Lung (tissue), 11 donors: ENCODE measurements at regions not wholly inside any gene's neighbourhood (a gene's known extent, or its start where the extent isn't known, plus 50 kb on each side); places are given as distances from the start of the nearest gene placed in this dataset.

ENCODE experiments used
- ATAC-seq: fragments of 200-7000 bp; cut with Tn5 transposase; one replicate; pipeline ENCODE4 v1.9.1; 2020; ENCODE audit warnings: moderate number of reproducible peaks; ENCODE audit not compliant: insufficient read depth, low FRiP score
- DNase-seq, 3 donors: peaks; one replicate each; pipeline ENCODE4 v3.0.0-alpha.2; 2013 to 2017
- H3K27ac ChIP-seq, 2 donors: one replicate each; pipeline ENCODE4 v1.5.1; 2013; ENCODE audit warnings: mild to moderate bottlenecking in 2 of 2, moderate library complexity in 2 of 2, control low read depth in 1 of 2, inconsistent platforms in 1 of 2, low read depth in 1 of 2, low read length in 1 of 2
- H3K27me3 ChIP-seq, 3 donors: one replicate each; pipeline ENCODE4 v1.5.1; 2013; ENCODE audit warnings: low read length in 2 of 3; ENCODE audit not compliant: control insufficient read depth in 3 of 3, insufficient read depth in 3 of 3
- H3K36me3 ChIP-seq, 4 donors: one replicate each; pipeline ENCODE4 v1.5.1; 2013; ENCODE audit warnings: low read length in 4 of 4, mild to moderate bottlenecking in 1 of 4, moderate library complexity in 1 of 4; ENCODE audit not compliant: control insufficient read depth in 4 of 4, insufficient read depth in 4 of 4
- H3K4me1 ChIP-seq, 5 donors: one replicate each; pipeline ENCODE4 v1.5.1; 2013; ENCODE audit warnings: low read length in 5 of 5, mild to moderate bottlenecking in 2 of 5, moderate library complexity in 1 of 5; ENCODE audit not compliant: control insufficient read depth in 5 of 5, insufficient read depth in 5 of 5
- H3K4me3 ChIP-seq: one replicate; pipeline ENCODE4 v1.5.1; 2013; ENCODE audit warnings: mild to moderate bottlenecking, control low read depth, moderate library complexity
- H3K9ac ChIP-seq, 2 donors: one replicate each; pipeline ENCODE4 v1.5.1; 2013; ENCODE audit warnings: low read length in 2 of 2, control low read depth in 1 of 2; ENCODE audit not compliant: insufficient read depth in 1 of 2
- H3K9me3 ChIP-seq, 4 donors: one replicate each; pipeline ENCODE4 v1.5.1; 2013; ENCODE audit warnings: low read length in 3 of 4, mild to moderate bottlenecking in 1 of 4, moderate library complexity in 1 of 4; ENCODE audit not compliant: control insufficient read depth in 4 of 4, insufficient read depth in 3 of 4
- CTCF ChIP-seq: IDR thresholded peaks from 2 replicates; pipeline ENCODE4 v1.5.1; 2012; ENCODE audit warnings: mild to moderate bottlenecking; ENCODE audit errors: control extremely low read depth, extremely low read depth
- WGBS, 2 donors: extraction: QIAGEN DNeasy Blood & Tissue Kit; methylation state at CpG; one replicate each; pipeline ENCODE4 v1.1.7; 2013; 5-methylcytosine and 5-hydroxymethylcytosine counted together
- donor health status: control.
- donor health status: control.
- donor health status: Bipolar disorder and iron deficiency.
- donor health status: healthy.
- donor health status: DM: yes; HTN: yes; CAD: no.

DNA sequence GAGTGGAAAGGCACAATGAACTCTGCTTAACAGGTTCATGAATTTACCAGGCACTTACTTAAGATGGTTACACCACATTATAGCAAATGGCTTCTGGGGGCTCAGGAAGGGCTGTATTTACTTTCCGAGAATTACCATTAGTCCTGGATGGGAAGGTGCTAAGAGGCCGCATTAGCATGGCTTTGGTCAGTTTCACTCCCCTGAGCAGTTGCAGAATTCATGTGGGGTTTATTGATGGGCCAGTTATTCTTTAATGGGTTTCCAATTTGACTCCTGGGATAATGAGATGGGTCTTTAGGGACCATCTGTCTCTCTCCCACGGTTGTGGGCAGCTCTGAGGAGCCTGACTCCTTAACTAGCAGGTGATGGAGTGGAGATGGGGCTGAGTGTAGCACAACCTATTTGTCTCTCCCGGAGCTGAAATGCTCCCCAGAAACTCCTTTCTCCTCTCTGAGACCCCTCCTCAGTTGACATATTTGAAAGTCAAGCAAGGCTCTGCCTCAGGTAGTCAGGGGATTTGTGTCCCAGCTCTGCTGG is 652.5 kb downstream of the HS3ST4 start:
- 53 to 58% methylated on average over 4 of the region's 4 CpGs for WGBS, 2 donors

GRCh38 chr16:26344976-26345375 is 653.2 kb downstream of the HS3ST4 start:
- Histone ChIP-seq H3K27me3 (no peaks in the 10 kb centered on the region), H3K36me3 (no peaks in the 10 kb centered on the region), H3K4me3 (no peak overlapping the region), H3K9me3 (peaks cover 0 to 5% (median 0%) of the 10 kb centered on the region in 4 donors), H3K4me1 (no peaks in the 10 kb centered on the region), H3K9ac (no peak overlapping the region), H3K27ac (no peak overlapping the region)
- ATAC-seq, result no peak
- no peak for TF ChIP-seq CTCF
- WGBS, 2 donors, result 80 to 84% methylated on average over 5 of the region's 5 CpGs
- no peak for DNase-seq

More for the DNA sequence above, 652.5 kb downstream of the HS3ST4 start:
- DNase-seq (no peak), ATAC-seq (no peak)
- H3K36me3 ChIP-seq, result no peaks in the 10 kb centered on the region
- peaks cover 0 to 3% (median 0%) of the 10 kb centered on the region in 4 donors for H3K9me3 ChIP-seq
- no peak for TF ChIP-seq CTCF
- H3K4me3 ChIP-seq, result no peak overlapping the region
- H3K9ac ChIP-seq, result no peak overlapping the region
- H3K27ac ChIP-seq, result no peak overlapping the region
- H3K4me1 ChIP-seq, result no peaks in the 10 kb centered on the region
- no peaks in the 10 kb centered on the region for H3K27me3 ChIP-seq

DNA sequence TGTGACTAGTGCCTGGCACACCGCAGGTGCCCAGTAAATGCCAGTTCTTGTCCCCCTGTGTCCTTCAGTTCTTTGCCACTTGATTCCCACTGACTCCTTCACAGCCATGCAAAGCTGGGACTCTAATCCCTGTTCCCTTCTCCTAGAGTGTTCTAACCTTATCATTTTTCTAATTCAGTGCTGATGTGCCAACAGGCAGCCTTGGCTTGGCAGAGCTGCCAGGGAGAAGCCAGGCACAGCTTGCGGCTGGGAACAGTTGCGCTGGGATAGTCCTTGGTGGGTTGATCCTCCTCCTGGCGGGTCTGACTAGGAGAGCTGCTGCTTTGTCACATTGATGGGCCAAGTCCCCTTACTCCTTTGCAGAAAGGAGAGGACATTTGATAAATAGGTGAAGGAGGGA is 654.2 kb downstream of the HS3ST4 start:
- 81 to 91% methylated on average over 4 of the region's 4 CpGs for WGBS, 2 donors
- Histone ChIP-seq H3K4me1 (no peaks in the 10 kb centered on the region), H3K9ac (no peak overlapping the region), H3K4me3 (no peak overlapping the region), H3K9me3 (peaks cover 0 to 7% (median 0%) of the 10 kb centered on the region in 4 donors), H3K27ac (no peak overlapping the region), H3K36me3 (no peaks in the 10 kb centered on the region), H3K27me3 (no peaks in the 10 kb centered on the region)
- no peak for ATAC-seq
- TF ChIP-seq CTCF, result no peak
- no peak for DNase-seq

- H3K27me3 ChIP-seq, result no peaks in the 10 kb centered on the region
- no peak for ATAC-seq
- no peak overlapping the region for H3K9ac ChIP-seq
- no peak overlapping the region for H3K27ac ChIP-seq
- 86 to 93% methylated on average over 10 of the region's 10 CpGs for WGBS, 2 donors
- H3K4me1 ChIP-seq, result no peaks in the 10 kb centered on the region
- TF ChIP-seq CTCF, result no peak
- no peak overlapping the region for H3K4me3 ChIP-seq
- peaks cover 0 to 7% (median 0%) of the 10 kb centered on the region in 4 donors for H3K9me3 ChIP-seq
- DNase-seq, result no peak
- no peaks in the 10 kb centered on the region for H3K36me3 ChIP-seq
Measured at GRCh38 chr16:26348095-26348494, 656.3 kb downstream of the HS3ST4 start.
